ENCODE measurements at regions not wholly inside any gene's neighbourhood (a gene's known extent, or its start where the extent isn't known, plus 50 kb on each side); places are given as distances from the start of the nearest gene placed in this dataset.

DNA sequence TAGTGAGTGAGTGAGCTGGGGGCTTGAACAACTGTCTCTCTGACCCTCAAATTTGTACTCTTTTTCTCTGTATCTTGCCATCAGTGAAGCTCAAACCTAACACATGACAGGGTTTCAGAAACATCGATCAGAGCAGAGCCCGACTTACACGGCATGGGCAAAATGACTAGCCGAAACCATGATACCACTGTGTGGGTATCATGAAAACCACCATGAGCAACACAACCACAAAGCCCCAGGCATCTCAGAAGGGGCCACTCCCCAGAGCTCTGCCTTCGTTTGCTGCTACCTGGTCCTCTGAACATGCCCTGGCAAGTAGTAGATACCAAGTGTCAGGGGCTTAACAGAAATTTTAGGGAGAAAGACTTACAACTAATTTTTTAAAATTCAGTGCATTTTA, 308.5 kb downstream of the WDR11 start:
- peaks cover 2% of the 10 kb centered on the region for H3K4me1 Mint-ChIP-seq
- H3K4me3 Mint-ChIP-seq: no peak overlapping the region
- no peaks in the 10 kb centered on the region for H3K36me3 Mint-ChIP-seq (ENCODE audit: low read depth)
- DNase-seq: peak; percentile 16
- no peaks in the 10 kb centered on the region for H3K9me3 Mint-ChIP-seq
- H3K27ac Mint-ChIP-seq: no peak overlapping the region
- ChIA-PET CTCF (no interaction called here), POLR2A (no interaction called here)
- H3K27me3 Mint-ChIP-seq: no peaks in the 10 kb centered on the region

DNA sequence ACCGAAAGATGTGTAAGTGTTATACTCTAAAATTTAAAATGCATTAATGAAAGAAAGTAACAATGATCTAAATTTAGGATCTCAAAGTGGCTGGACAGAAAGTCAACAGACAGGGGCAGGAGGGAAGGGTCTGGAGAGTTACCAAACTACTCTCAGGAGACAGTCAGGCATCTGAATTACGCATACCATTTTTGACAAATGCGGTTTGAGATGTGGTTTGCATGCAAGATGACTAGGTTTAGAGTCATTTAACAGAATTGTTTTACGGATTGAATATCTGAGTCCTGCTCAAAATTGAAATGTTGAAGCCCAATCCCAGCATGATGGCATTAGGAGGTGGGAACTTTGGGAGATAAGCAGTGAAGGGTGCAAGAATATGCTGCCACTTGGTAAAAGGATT, 314.1 kb downstream of the WDR11 start:
- Mint-ChIP-seq H3K27ac (no peak overlapping the region), H3K36me3 (ENCODE audit: low read depth) (no peaks in the 10 kb centered on the region), H3K9me3 (no peaks in the 10 kb centered on the region), H3K27me3 (no peaks in the 10 kb centered on the region), H3K4me3 (no peak overlapping the region), H3K4me1 (no peaks in the 10 kb centered on the region)
- DNase-seq: no peak
- ChIA-PET POLR2A (interaction anchor here (0.6 kb wide), 1 partner anchor 143 kb away, joined by 3 read pairs; no protein-coding TSS in a partner anchor), CTCF (no interaction called here)

- no peaks in the 10 kb centered on the region for H3K27me3 Mint-ChIP-seq
- no peaks in the 10 kb centered on the region for H3K9me3 Mint-ChIP-seq
- no peaks in the 10 kb centered on the region for H3K36me3 Mint-ChIP-seq (ENCODE audit: low read depth)
- ChIA-PET POLR2A (no interaction called here), CTCF (interaction anchor here (0.7 kb wide), 1 partner anchor 494 kb away, joined by 4 read pairs; no protein-coding TSS in a partner anchor)
- H3K27ac Mint-ChIP-seq: no peak overlapping the region
- DNase-seq: no peak
- H3K4me3 Mint-ChIP-seq: no peak overlapping the region
- H3K4me1 Mint-ChIP-seq: no peaks in the 10 kb centered on the region
Measured at GRCh38 chr10:121167534-121168243, 316.5 kb downstream of the WDR11 start.

DNA sequence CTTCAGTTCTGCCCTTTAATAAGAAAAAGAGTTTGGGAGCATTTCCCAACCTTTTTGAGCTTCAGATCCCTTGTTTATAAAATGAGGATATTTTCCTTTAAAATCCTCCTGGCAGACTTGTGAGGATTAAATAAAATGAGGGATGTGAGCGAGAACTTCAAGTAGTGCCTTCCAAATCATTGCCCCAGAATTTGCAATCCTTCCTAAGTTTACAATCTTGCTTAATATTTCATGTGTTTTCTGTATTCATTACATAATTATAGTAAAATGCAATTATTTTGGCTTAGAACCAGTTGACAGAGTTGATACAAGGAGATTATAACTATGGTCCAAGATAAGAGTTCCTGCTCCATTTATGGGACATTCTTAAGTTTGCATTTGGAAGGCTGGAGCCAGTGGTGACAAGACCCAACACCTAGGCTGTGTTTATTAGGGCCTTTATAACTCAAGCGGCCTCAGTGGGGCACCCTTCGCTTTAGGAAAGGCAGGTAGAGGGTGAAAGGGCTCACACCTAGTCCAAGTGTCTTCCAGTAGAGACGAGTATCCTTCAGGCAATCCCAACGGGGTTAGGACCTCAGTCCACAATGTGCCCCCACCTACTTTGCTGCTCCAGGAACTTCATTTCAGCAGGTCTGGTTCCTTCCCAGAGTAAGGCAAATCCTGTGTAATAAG, 317.5 kb downstream of the WDR11 start:
- no peaks in the 10 kb centered on the region for H3K36me3 Mint-ChIP-seq (ENCODE audit: low read depth)
- H3K4me3 Mint-ChIP-seq: no peak overlapping the region
- no peaks in the 10 kb centered on the region for H3K9me3 Mint-ChIP-seq
- H3K4me1 Mint-ChIP-seq: no peaks in the 10 kb centered on the region
- H3K27ac Mint-ChIP-seq: no peak overlapping the region
- CTCF ChIA-PET: no interaction called here
- H3K27me3 Mint-ChIP-seq: no peaks in the 10 kb centered on the region
- no peak for DNase-seq
- POLR2A ChIA-PET: no interaction called here

DNA sequence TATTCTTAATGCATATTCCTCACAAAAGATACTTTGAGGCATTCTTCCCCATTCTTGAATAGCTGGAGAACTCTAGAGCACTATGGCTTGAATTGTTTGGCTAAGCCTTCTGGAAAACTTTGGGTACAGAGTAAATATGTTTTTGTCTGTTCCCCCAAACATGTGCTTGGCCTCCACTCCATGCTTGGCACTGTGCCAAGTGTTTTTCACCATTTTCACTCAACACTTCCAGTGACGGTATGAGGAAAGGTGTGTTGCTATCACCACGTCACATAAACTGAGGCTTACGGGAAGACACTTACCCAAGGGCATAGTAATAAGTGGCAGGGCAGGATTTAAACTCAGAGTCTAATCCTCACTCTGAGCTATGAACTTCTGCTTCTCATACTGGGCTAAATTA, 318.2 kb downstream of the WDR11 start:
- H3K36me3 Mint-ChIP-seq (ENCODE audit: low read depth): no peaks in the 10 kb centered on the region
- no peaks in the 10 kb centered on the region for H3K4me1 Mint-ChIP-seq
- ChIA-PET POLR2A (no interaction called here), CTCF (no interaction called here)
- no peak overlapping the region for H3K27ac Mint-ChIP-seq
- no peaks in the 10 kb centered on the region for H3K27me3 Mint-ChIP-seq
- no peak overlapping the region for H3K4me3 Mint-ChIP-seq
- no peak for DNase-seq
- H3K9me3 Mint-ChIP-seq: no peaks in the 10 kb centered on the region

DNA sequence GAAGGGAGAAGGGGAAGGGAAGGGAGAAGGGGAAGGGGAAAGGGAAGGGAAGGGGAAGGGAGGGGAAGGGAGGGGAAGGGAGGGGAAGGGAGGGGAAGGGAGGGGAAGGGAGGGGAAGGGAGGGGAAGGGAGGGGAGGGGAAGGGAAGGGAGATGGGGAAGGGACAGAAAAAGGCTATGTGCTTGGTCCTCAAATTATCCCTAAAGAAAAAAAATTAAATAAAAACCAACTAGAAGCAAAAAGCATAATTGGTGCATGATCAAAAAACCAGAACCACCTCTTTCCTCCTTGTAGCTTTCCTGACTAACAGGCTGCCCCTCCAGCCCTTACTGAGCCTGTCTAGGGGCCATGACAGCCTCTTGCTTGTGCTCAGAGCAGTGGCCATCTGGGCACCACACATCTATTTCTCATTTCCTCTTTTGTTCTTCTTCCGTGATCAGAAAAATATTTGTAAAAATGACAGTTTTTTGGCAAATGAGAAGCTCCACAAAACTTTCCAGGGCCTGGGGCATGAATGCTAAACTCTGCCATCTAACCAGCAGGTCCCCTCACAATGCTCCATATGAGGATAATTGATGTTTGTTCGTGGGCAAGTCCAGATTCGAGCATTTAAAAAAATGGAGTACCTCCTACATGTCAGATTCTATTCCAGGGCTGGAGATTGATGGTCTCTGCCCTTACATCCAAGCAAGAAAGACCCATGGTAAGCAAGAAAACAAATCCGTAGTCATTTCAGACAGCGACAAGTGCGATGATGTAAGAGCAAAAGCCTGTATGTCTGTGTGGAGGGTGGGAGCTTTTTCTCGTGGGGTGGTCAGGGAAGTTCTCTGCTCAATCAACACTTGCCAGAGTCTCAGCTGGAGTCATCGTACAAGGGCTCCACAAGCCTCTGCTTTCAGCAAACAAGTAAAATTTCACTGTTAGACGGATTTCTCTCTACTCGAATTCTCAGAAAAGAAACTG, 320.9 kb downstream of the WDR11 start:
- no peaks in the 10 kb centered on the region for H3K9me3 Mint-ChIP-seq
- no peak overlapping the region for H3K4me3 Mint-ChIP-seq
- no peak for DNase-seq
- ChIA-PET POLR2A (no interaction called here), CTCF (interaction anchor here (1.1 kb wide), 1 partner anchor 22 kb away, joined by 3 read pairs; no protein-coding TSS in a partner anchor)
- H3K4me1 Mint-ChIP-seq: no peaks in the 10 kb centered on the region
- H3K27me3 Mint-ChIP-seq: no peaks in the 10 kb centered on the region
- no peak overlapping the region for H3K27ac Mint-ChIP-seq
- no peaks in the 10 kb centered on the region for H3K36me3 Mint-ChIP-seq (ENCODE audit: low read depth)

GRCh38 chr10:121179006-121179405, 327.8 kb downstream of the WDR11 start:
- no peaks in the 10 kb centered on the region for H3K4me1 Mint-ChIP-seq
- H3K4me3 Mint-ChIP-seq: no peak overlapping the region
- H3K27me3 Mint-ChIP-seq: no peaks in the 10 kb centered on the region
- no peaks in the 10 kb centered on the region for H3K9me3 Mint-ChIP-seq
- ChIA-PET POLR2A (no interaction called here), CTCF (no interaction called here)
- H3K36me3 Mint-ChIP-seq (ENCODE audit: low read depth): no peaks in the 10 kb centered on the region
- H3K27ac Mint-ChIP-seq: no peak overlapping the region
- no peak for DNase-seq

- H3K4me1 Mint-ChIP-seq: no peaks in the 10 kb centered on the region
- POLR2A ChIA-PET: no interaction called here
Measured at GRCh38 chr10:121182219-121182618, 331.1 kb downstream of the WDR11 start.

DNA sequence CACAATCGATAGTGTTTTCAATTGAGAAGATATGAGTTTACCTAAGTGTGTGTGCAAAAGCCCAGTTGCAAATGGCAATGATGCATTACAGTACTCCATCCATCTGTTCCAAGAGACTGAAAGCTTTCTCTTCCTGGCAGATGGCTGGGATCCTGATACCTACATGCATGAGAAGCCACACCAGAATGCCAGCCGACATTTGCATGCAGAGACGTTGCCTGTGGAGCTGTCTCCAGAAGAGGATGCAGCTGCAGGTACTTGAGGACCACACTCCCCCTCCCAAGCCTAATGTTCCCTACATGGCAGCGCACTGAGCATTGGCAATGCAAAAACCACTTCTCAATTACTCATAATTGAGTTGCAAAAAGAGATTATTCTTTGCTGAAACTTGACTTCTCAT, 332.1 kb downstream of the WDR11 start:
- no peaks in the 10 kb centered on the region for H3K4me1 Mint-ChIP-seq
- CTCF ChIA-PET: no interaction called here
- H3K9me3 Mint-ChIP-seq: no peaks in the 10 kb centered on the region

More at GRCh38 chr10:121182219-121182618, 331.1 kb downstream of the WDR11 start:
- CTCF ChIA-PET: no interaction called here
- no peak overlapping the region for H3K27ac Mint-ChIP-seq
- H3K4me3 Mint-ChIP-seq: no peak overlapping the region
- no peaks in the 10 kb centered on the region for H3K36me3 Mint-ChIP-seq (ENCODE audit: low read depth)
- H3K9me3 Mint-ChIP-seq: no peaks in the 10 kb centered on the region
- no peaks in the 10 kb centered on the region for H3K27me3 Mint-ChIP-seq
- DNase-seq: no peak

GRCh38 chr10:121183707-121184106, 332.5 kb downstream of the WDR11 start:
- no peaks in the 10 kb centered on the region for H3K9me3 Mint-ChIP-seq
- H3K4me3 Mint-ChIP-seq: no peak overlapping the region
- POLR2A ChIA-PET: no interaction called here
- no peaks in the 10 kb centered on the region for H3K27me3 Mint-ChIP-seq
- CTCF ChIA-PET: no interaction called here
- no peak for DNase-seq
- no peaks in the 10 kb centered on the region for H3K4me1 Mint-ChIP-seq
- H3K27ac Mint-ChIP-seq: no peak overlapping the region
- no peaks in the 10 kb centered on the region for H3K36me3 Mint-ChIP-seq (ENCODE audit: low read depth)

More for the DNA sequence above, 332.1 kb downstream of the WDR11 start:
- Mint-ChIP-seq H3K4me3 (no peak overlapping the region), H3K27ac (no peak overlapping the region), H3K36me3 (ENCODE audit: low read depth) (no peaks in the 10 kb centered on the region), H3K27me3 (no peaks in the 10 kb centered on the region)
- DNase-seq: no peak
- POLR2A ChIA-PET: no interaction called here

- Mint-ChIP-seq H3K27ac (no peak overlapping the region), H3K4me1 (no peaks in the 10 kb centered on the region)
Measured at GRCh38 chr10:121185816-121186455, 334.8 kb downstream of the WDR11 start.

GRCh38 chr10:121187391-121187790, 336.2 kb downstream of the WDR11 start:
- no peaks in the 10 kb centered on the region for H3K4me1 Mint-ChIP-seq
- no peak for DNase-seq
- H3K36me3 Mint-ChIP-seq (ENCODE audit: low read depth): no peaks in the 10 kb centered on the region
- no peak overlapping the region for H3K4me3 Mint-ChIP-seq
- H3K27me3 Mint-ChIP-seq: no peaks in the 10 kb centered on the region
- H3K27ac Mint-ChIP-seq: no peak overlapping the region
- CTCF ChIA-PET: no interaction called here
- POLR2A ChIA-PET: no interaction called here
- no peaks in the 10 kb centered on the region for H3K9me3 Mint-ChIP-seq

More at GRCh38 chr10:121185816-121186455, 334.8 kb downstream of the WDR11 start:
- no peak for DNase-seq
- Mint-ChIP-seq H3K4me3 (no peak overlapping the region), H3K9me3 (no peaks in the 10 kb centered on the region), H3K27me3 (no peaks in the 10 kb centered on the region), H3K36me3 (ENCODE audit: low read depth) (no peaks in the 10 kb centered on the region)
- POLR2A ChIA-PET: no interaction called here
- CTCF ChIA-PET: no interaction called here

- ChIA-PET POLR2A (no interaction called here), CTCF (no interaction called here)
- Mint-ChIP-seq H3K36me3 (ENCODE audit: low read depth) (no peaks in the 10 kb centered on the region), H3K9me3 (no peaks in the 10 kb centered on the region), H3K27me3 (no peaks in the 10 kb centered on the region), H3K27ac (no peak overlapping the region), H3K4me3 (no peak overlapping the region), H3K4me1 (no peaks in the 10 kb centered on the region)
- no peak for DNase-seq
Measured at GRCh38 chr10:121188005-121188404, 336.8 kb downstream of the WDR11 start.

Data from activated CD4-positive, alpha-beta memory T cell treated with anti-CD3 and anti-CD28 coated beads, Interleukin-2, amount 10 ng/mL, durations not matched to agents 7 days and 5 days (primary cell).